ENCODE measurements at regions not wholly inside any gene's neighbourhood (a gene's known extent, or its start where the extent isn't known, plus 50 kb on each side); places are given as distances from the start of the nearest gene placed in this dataset.
A peak's percentile ranks its signal among the peaks of the same experiment; 100 is the strongest.

DNA sequence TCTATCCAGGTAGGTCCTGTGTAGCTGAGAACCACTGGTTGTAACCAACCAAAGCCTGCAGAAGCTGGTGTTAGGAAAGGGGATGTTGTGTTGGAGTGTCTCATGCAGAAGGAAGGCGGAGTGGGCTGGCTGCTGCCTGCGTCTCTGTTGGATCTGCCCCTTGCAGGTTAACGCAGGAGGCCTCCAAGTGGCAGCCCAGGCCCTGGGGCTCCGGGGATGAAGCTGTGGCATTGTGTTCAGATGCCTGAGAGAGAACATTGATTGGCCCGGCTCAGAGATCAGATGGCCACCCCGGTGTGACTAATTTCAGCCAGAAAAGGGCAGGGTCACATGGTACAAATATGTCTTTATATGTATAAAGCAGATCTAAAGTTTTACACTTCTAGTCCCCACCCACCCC is 216.0 kb downstream of the GLI2 start:
- TF ChIP-seq ZFP36 (IDR thresholded peaks at IDR 0.05; ENCODE audit: borderline replicate concordance, partially characterized antibody) (no peak), NPAS2 (CRISPR knock-in tag; IDR thresholded peaks at IDR 0.05; ENCODE audit: borderline replicate concordance) (no peak), POLR2A (IDR thresholded peaks at IDR 0.05; ENCODE audit: low read length) (no peak), HOXB13 (CRISPR knock-in tag; IDR thresholded peaks at IDR 0.05; ENCODE audit: low read depth) (no peak), ZNF302 (CRISPR knock-in tag; IDR thresholded peaks at IDR 0.05) (no peak), ESRRA (IDR thresholded peaks at IDR 0.05; ENCODE audit: borderline replicate concordance, low read length) (no peak), HOXB5 (CRISPR knock-in tag; IDR thresholded peaks at IDR 0.05) (no peak), FOSL2 (IDR thresholded peaks at IDR 0.05) (no peak), FOSL2 (CRISPR knock-in tag; IDR thresholded peaks at IDR 0.05) (no peak), CHD4 (IDR thresholded peaks at IDR 0.05; ENCODE audit: borderline replicate concordance) (no peak), MAZ (IDR thresholded peaks at IDR 0.05; ENCODE audit: borderline replicate concordance, low read depth, low read length) (no peak)
- TF ChIP-seq, protein P1, sequence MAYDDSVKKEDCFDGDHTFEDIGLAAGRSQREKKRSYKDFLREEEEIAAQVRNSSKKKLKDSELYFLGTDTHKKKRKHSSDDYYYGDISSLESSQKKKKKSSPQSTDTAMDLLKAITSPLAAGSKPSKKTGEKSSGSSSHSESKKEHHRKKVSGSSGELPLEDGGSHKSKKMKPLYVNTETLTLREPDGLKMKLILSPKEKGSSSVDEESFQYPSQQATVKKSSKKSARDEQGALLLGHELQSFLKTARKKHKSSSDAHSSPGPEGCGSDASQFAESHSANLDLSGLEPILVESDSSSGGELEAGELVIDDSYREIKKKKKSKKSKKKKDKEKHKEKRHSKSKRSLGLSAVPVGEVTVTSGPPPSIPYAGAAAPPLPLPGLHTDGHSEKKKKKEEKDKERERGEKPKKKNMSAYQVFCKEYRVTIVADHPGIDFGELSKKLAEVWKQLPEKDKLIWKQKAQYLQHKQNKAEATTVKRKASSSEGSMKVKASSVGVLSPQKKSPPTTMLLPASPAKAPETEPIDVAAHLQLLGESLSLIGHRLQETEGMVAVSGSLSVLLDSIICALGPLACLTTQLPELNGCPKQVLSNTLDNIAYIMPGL (CRISPR knock-in tag; IDR thresholded peaks at IDR 0.05; ENCODE audit: borderline replicate concordance) = no peak
- TF ChIP-seq, protein P2, sequence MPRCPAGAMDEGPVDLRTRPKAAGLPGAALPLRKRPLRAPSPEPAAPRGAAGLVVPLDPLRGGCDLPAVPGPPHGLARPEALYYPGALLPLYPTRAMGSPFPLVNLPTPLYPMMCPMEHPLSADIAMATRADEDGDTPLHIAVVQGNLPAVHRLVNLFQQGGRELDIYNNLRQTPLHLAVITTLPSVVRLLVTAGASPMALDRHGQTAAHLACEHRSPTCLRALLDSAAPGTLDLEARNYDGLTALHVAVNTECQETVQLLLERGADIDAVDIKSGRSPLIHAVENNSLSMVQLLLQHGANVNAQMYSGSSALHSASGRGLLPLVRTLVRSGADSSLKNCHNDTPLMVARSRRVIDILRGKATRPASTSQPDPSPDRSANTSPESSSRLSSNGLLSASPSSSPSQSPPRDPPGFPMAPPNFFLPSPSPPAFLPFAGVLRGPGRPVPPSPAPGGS (IDR thresholded peaks at IDR 0.05) = no peak
- TF ChIP-seq, protein P3, sequence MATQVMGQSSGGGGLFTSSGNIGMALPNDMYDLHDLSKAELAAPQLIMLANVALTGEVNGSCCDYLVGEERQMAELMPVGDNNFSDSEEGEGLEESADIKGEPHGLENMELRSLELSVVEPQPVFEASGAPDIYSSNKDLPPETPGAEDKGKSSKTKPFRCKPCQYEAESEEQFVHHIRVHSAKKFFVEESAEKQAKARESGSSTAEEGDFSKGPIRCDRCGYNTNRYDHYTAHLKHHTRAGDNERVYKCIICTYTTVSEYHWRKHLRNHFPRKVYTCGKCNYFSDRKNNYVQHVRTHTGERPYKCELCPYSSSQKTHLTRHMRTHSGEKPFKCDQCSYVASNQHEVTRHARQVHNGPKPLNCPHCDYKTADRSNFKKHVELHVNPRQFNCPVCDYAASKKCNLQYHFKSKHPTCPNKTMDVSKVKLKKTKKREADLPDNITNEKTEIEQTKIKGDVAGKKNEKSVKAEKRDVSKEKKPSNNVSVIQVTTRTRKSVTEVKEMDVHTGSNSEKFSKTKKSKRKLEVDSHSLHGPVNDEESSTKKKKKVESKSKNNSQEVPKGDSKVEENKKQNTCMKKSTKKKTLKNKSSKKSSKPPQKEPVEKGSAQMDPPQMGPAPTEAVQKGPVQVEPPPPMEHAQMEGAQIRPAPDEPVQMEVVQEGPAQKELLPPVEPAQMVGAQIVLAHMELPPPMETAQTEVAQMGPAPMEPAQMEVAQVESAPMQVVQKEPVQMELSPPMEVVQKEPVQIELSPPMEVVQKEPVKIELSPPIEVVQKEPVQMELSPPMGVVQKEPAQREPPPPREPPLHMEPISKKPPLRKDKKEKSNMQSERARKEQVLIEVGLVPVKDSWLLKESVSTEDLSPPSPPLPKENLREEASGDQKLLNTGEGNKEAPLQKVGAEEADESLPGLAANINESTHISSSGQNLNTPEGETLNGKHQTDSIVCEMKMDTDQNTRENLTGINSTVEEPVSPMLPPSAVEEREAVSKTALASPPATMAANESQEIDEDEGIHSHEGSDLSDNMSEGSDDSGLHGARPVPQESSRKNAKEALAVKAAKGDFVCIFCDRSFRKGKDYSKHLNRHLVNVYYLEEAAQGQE (IDR thresholded peaks at IDR 0.05) = no peak
- TF ChIP-seq, protein P4, sequence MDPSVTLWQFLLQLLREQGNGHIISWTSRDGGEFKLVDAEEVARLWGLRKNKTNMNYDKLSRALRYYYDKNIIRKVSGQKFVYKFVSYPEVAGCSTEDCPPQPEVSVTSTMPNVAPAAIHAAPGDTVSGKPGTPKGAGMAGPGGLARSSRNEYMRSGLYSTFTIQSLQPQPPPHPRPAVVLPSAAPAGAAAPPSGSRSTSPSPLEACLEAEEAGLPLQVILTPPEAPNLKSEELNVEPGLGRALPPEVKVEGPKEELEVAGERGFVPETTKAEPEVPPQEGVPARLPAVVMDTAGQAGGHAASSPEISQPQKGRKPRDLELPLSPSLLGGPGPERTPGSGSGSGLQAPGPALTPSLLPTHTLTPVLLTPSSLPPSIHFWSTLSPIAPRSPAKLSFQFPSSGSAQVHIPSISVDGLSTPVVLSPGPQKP (IDR thresholded peaks at IDR 0.05; ENCODE audit: low read depth, low read length) = no peak
- TF ChIP-seq, protein P5, sequence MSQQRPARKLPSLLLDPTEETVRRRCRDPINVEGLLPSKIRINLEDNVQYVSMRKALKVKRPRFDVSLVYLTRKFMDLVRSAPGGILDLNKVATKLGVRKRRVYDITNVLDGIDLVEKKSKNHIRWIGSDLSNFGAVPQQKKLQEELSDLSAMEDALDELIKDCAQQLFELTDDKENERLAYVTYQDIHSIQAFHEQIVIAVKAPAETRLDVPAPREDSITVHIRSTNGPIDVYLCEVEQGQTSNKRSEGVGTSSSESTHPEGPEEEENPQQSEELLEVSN (IDR thresholded peaks at IDR 0.05; ENCODE audit: borderline replicate concordance, low read depth) = no peak
- DNase-seq (ENCODE audit: low read depth in 1 of 2, low spot score in 1 of 2) (no peak), FAIRE-seq (no peak), ATAC-seq (no peak)
- peaks cover 80% of the 10 kb centered on the region for H3K4me1 ChIP-seq
- WGBS (ENCODE audit: missing lambda C conversion rate) = 75% methylated on average over 6 of the region's 6 CpGs
- ChIA-PET POLR2A (interaction anchor here (0.6 kb wide), 1 partner anchor 40 kb away, joined by 3 read pairs; no protein-coding TSS in a partner anchor), CTCF (interaction anchor here (0.8 to 1.4 kb wide), 3 partner anchors 18 to 256 kb away, joined by 3 to 4 read pairs (median 3); no protein-coding TSS in a partner anchor)
- H3K9me3 ChIP-seq = no peaks in the 10 kb centered on the region
- H3K4me2 ChIP-seq = peak overlapping the region; percentile 32; the same call in 1 of the 3 replicates
- peak overlapping the region; percentile 86 to 97 for H3K27ac ChIP-seq
- no peak overlapping the region for H3K4me3 ChIP-seq

DNA sequence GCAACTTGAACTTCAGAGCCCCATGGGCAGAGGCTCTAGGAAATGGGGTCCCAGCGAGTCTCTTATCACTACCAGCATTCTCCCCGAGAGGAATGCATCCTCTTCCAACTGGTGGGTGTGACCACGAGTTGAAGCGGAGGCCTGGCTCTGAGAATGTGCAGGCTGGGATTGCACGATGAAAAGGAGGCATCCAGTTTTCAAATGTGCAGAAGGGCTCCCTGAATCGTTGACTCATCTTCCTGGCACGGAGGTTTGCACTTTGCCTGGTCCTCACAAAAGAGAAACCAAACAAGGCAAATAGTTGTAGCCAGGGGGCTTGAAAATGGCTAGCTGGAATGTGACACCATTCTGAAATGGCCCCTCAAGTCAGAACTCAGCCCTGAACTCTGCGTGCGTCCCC is 216.7 kb downstream of the GLI2 start:
- Histone ChIP-seq H3K27ac (peak overlapping the region; percentile 86 to 97), H3K9me3 (no peaks in the 10 kb centered on the region), H3K4me1 (peaks cover 82% of the 10 kb centered on the region), H3K4me3 (no peak overlapping the region), H3K4me2 (peak overlapping the region; percentile 32; the same call in 2 of the 3 replicates)
- FAIRE-seq (no peak), DNase-seq (ENCODE audit: low read depth in 1 of 2, low spot score in 1 of 2) (no peak), ATAC-seq (no peak)
- WGBS (ENCODE audit: missing lambda C conversion rate) = 63% methylated on average over 9 of the region's 9 CpGs
- CTCF ChIA-PET = interaction anchor here (1.4 to 2.5 kb wide), 3 partner anchors 19 to 256 kb away, joined by 3 to 14 read pairs (median 3); no protein-coding TSS in a partner anchor
- POLR2A ChIA-PET = interaction anchor here (0.6 kb wide), 1 partner anchor 40 kb away, joined by 3 read pairs; no protein-coding TSS in a partner anchor
- TF ChIP-seq, protein P6, sequence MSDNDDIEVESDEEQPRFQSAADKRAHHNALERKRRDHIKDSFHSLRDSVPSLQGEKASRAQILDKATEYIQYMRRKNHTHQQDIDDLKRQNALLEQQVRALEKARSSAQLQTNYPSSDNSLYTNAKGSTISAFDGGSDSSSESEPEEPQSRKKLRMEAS (IDR thresholded peaks at IDR 0.05) = peak; percentile 56
- no peak for TF ChIP-seq BHLHE40 (IDR thresholded peaks at IDR 0.05; ENCODE audit: low read depth, low read length)
- no peak for TF ChIP-seq MAZ (IDR thresholded peaks at IDR 0.05; ENCODE audit: borderline replicate concordance, low read depth, low read length)
- TF ChIP-seq RFX5 (IDR thresholded peaks at IDR 0.05) = no peak
- no peak for TF ChIP-seq HOXB5 (CRISPR knock-in tag; IDR thresholded peaks at IDR 0.05)
- no peak for TF ChIP-seq ZFP36 (IDR thresholded peaks at IDR 0.05; ENCODE audit: borderline replicate concordance, partially characterized antibody)
- TF ChIP-seq, protein P7, sequence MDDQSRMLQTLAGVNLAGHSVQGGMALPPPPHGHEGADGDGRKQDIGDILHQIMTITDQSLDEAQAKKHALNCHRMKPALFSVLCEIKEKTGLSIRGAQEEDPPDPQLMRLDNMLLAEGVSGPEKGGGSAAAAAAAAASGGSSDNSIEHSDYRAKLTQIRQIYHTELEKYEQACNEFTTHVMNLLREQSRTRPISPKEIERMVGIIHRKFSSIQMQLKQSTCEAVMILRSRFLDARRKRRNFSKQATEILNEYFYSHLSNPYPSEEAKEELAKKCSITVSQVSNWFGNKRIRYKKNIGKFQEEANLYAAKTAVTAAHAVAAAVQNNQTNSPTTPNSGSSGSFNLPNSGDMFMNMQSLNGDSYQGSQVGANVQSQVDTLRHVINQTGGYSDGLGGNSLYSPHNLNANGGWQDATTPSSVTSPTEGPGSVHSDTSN (IDR thresholded peaks at IDR 0.05) = no peak
- TF ChIP-seq, protein P5 (IDR thresholded peaks at IDR 0.05; ENCODE audit: borderline replicate concordance, low read depth) = peak; percentile 49; the same call in 1 of the 2 replicates
